ENCODE measurements at regions not wholly inside any gene's neighbourhood (a gene's known extent, or its start where the extent isn't known, plus 50 kb on each side); places are given as distances from the start of the nearest gene placed in this dataset.
"Not testable (repeated sequence)": the region's sequence is repeated elsewhere in the genome, so short reads cannot be mapped to it uniquely, and the experiment has no call there.

GRCh38 chr14:105947599-105947998 is 421.2 kb downstream of the TMEM121 start:
- Histone ChIP-seq H3K36me3 (ENCODE audit: control insufficient read depth, insufficient read depth, low read length) (no peaks in the 10 kb centered on the region), H3K9me3 (ENCODE audit: control insufficient read depth, insufficient read depth, low read length) (no peaks in the 10 kb centered on the region), H3K27me3 (ENCODE audit: control insufficient read depth, insufficient read depth, low read length) (no peaks in the 10 kb centered on the region), H3K4me1 (ENCODE audit: control insufficient read depth, insufficient read depth, low read length) (peaks cover 8% of the 10 kb centered on the region), H3K4me3 (ENCODE audit: low read length) (no peak overlapping the region), H3K27ac (ENCODE audit: low read length) (no peak overlapping the region)
- Mint-ChIP-seq H3K27me3 (ENCODE audit: low read depth in 2 of 2) (peaks cover 24 to 27% of the 10 kb centered on the region in 2 donors), H3K9me3 (no peaks in the 10 kb centered on the region), H3K36me3 (no peaks in the 10 kb centered on the region), H3K4me3 (no peak overlapping the region), H3K4me1 (peaks cover 0 to 13% of the 10 kb centered on the region in 2 donors), H3K27ac (no peak overlapping the region)
- ATAC-seq (no peak), DNase-seq (no peak)
- intact Hi-C loops (cut with micrococcal nuclease): loop anchor here (10.0 kb wide), 1 partner anchor 47 kb away; no protein-coding TSS in a partner anchor
- TF ChIP-seq CTCF (IDR thresholded peaks at IDR 0.05): no peak
- WGBS (ENCODE audit: insufficient coverage): 83% methylated on average over 4 of the region's 4 CpGs

- Mint-ChIP-seq H3K27me3 (ENCODE audit: low read depth in 2 of 2) (peaks cover 24 to 27% of the 10 kb centered on the region in 2 donors), H3K4me1 (peaks cover 0 to 13% of the 10 kb centered on the region in 2 donors)
- H3K27ac ChIP-seq (ENCODE audit: low read length); H3K27me3 ChIP-seq (ENCODE audit: control insufficient read depth, insufficient read depth, low read length); H3K36me3 ChIP-seq (ENCODE audit: control insufficient read depth, insufficient read depth, low read length); H3K4me3 ChIP-seq (ENCODE audit: low read length); H3K27ac Mint-ChIP-seq; H3K4me3 Mint-ChIP-seq; ATAC-seq; H3K9me3 ChIP-seq (ENCODE audit: control insufficient read depth, insufficient read depth, low read length); DNase-seq; H3K36me3 Mint-ChIP-seq; H3K9me3 Mint-ChIP-seq; H3K4me1 ChIP-seq (ENCODE audit: control insufficient read depth, insufficient read depth, low read length): not testable (repeated sequence)
- 30% methylated on average over 3 of the region's 3 CpGs for WGBS (ENCODE audit: insufficient coverage)
- intact Hi-C loops (cut with micrococcal nuclease): loop anchor here (10.0 kb wide), 1 partner anchor 46 kb away; no protein-coding TSS in a partner anchor
Observed at GRCh38 chr14:105948955-105949354, 422.6 kb downstream of the TMEM121 start.

- H3K36me3 ChIP-seq (ENCODE audit: control insufficient read depth, insufficient read depth, low read length); H3K36me3 Mint-ChIP-seq; ATAC-seq; H3K4me3 ChIP-seq (ENCODE audit: low read length); H3K27me3 ChIP-seq (ENCODE audit: control insufficient read depth, insufficient read depth, low read length); H3K4me1 Mint-ChIP-seq; H3K9me3 Mint-ChIP-seq; H3K9me3 ChIP-seq (ENCODE audit: control insufficient read depth, insufficient read depth, low read length); H3K4me3 Mint-ChIP-seq; H3K27ac Mint-ChIP-seq; intact Hi-C loops (cut with micrococcal nuclease); H3K27ac ChIP-seq (ENCODE audit: low read length); H3K4me1 ChIP-seq (ENCODE audit: control insufficient read depth, insufficient read depth, low read length); DNase-seq: not testable (repeated sequence)
- WGBS (ENCODE audit: insufficient coverage): 76% methylated on average over 4 of the region's 6 CpGs
- peaks cover 19 to 35% of the 10 kb centered on the region in 2 donors for H3K27me3 Mint-ChIP-seq (ENCODE audit: low read depth in 2 of 2)
Observed at GRCh38 chr14:105950364-105950892, 424.0 kb downstream of the TMEM121 start.

GRCh38 chr14:105951399-105951798 is 425.0 kb downstream of the TMEM121 start:
- Histone ChIP-seq H3K27ac (ENCODE audit: low read length) (no peak overlapping the region), H3K4me1 (ENCODE audit: control insufficient read depth, insufficient read depth, low read length) (no peaks in the 10 kb centered on the region), H3K4me3 (ENCODE audit: low read length) (no peak overlapping the region), H3K9me3 (ENCODE audit: control insufficient read depth, insufficient read depth, low read length) (no peaks in the 10 kb centered on the region), H3K27me3 (ENCODE audit: control insufficient read depth, insufficient read depth, low read length) (no peaks in the 10 kb centered on the region), H3K36me3 (ENCODE audit: control insufficient read depth, insufficient read depth, low read length) (no peaks in the 10 kb centered on the region)
- intact Hi-C loops (cut with micrococcal nuclease): no loop called here
- no peak for TF ChIP-seq CTCF (IDR thresholded peaks at IDR 0.05)
- no peaks in the 10 kb centered on the region for H3K36me3 Mint-ChIP-seq
- H3K4me3 Mint-ChIP-seq: no peak overlapping the region
- DNase-seq: no peak
- no peak for ATAC-seq
- H3K27me3 Mint-ChIP-seq (ENCODE audit: low read depth in 2 of 2): peaks cover 15 to 26% of the 10 kb centered on the region in 2 donors
- 72% methylated on average over 2 of the region's 5 CpGs for WGBS (ENCODE audit: insufficient coverage)
- no peak overlapping the region for H3K27ac Mint-ChIP-seq
- H3K4me1 Mint-ChIP-seq: peaks cover 0 to 4% of the 10 kb centered on the region in 2 donors
- H3K9me3 Mint-ChIP-seq: no peaks in the 10 kb centered on the region

All from natural killer cell (primary cell).